ENCODE measurements at regions not wholly inside any gene's neighbourhood (a gene's known extent, or its start where the extent isn't known, plus 50 kb on each side); places are given as distances from the start of the nearest gene placed in this dataset.

GRCh38 chr20:50303573-50304500, 113.2 kb downstream of the CEBPB start:
- TF ChIP-seq GATA2 (IDR thresholded peaks at IDR 0.05; ENCODE audit: low read depth, low read length) (no peak), GATA3 (IDR thresholded peaks at IDR 0.05; ENCODE audit: low read depth, low read length) (no peak)
